ENCODE measurements at regions not wholly inside any gene's neighbourhood (a gene's known extent, or its start where the extent isn't known, plus 50 kb on each side); places are given as distances from the start of the nearest gene placed in this dataset.

GRCh38 chr12:33290703-33291102, 148.9 kb downstream of the SYT10 start:
- TF ChIP-seq CTCF (IDR thresholded peaks at IDR 0.05; ENCODE audit: low read depth, low read length, poor library complexity, severe bottlenecking), result no peak
- no peak for TF ChIP-seq EZH2phosphoT487 (IDR thresholded peaks at IDR 0.05; ENCODE audit: borderline replicate concordance, low read length)
